IMR-90 (cell line): ENCODE measurements at regions not wholly inside any gene's neighbourhood (a gene's known extent, or its start where the extent isn't known, plus 50 kb on each side); places are given as distances from the start of the nearest gene placed in this dataset.

Experiments
- BHLHE40 ChIP-seq: fragments of 150-350 bp; IDR thresholded peaks from 2 replicates; pipeline ENCODE4 v1.6.1; 2016; ENCODE audit warnings: mild to moderate bottlenecking, low read depth, low read length
- CHD1 ChIP-seq: IDR thresholded peaks from 2 replicates; pipeline ENCODE4 v1.6.1; 2012; ENCODE audit warnings: low read depth, low read length, improper control_type of control experiment
- CTCF ChIP-seq: conservative IDR thresholded peaks from 2 replicates; pipeline ENCODE4 v1.5.1; 2012; ENCODE audit warnings: mild to moderate bottlenecking, low read depth, low read length, improper control_type of control experiment
- ELK1 ChIP-seq: fragments of 150-350 bp; IDR thresholded peaks from 2 replicates; pipeline ENCODE4 v1.6.1; 2016; ENCODE audit warnings: low read depth, mild to moderate bottlenecking, low read length, moderate library complexity, borderline replicate concordance
- FOS ChIP-seq: fragments of 150-350 bp; IDR thresholded peaks from 2 replicates; pipeline ENCODE4 v1.6.1; 2016; ENCODE audit warnings: low read depth, low read length
- MAFK ChIP-seq: IDR thresholded peaks from 2 replicates; pipeline ENCODE4 v1.6.1; 2012; ENCODE audit warnings: low read depth, low read length, improper control_type of control experiment
- POLR2A ChIP-seq: IDR thresholded peaks from 2 replicates; pipeline ENCODE4 v1.6.1; 2012; ENCODE audit warnings: mild to moderate bottlenecking, low read depth, low read length
- RFX5 ChIP-seq: IDR thresholded peaks from 2 replicates; pipeline ENCODE4 v1.8.0; 2012; ENCODE audit warnings: low read depth, mild to moderate bottlenecking, low read length, moderate library complexity
- SMC3 ChIP-seq: fragments of 150-350 bp; IDR thresholded peaks from 2 replicates; pipeline ENCODE4 v1.6.1; 2016; ENCODE audit warnings: low read depth, mild to moderate bottlenecking, antibody characterized with exemption, low read length, moderate library complexity
- USF2 ChIP-seq: fragments of 150-350 bp; IDR thresholded peaks from 2 replicates; pipeline ENCODE4 v1.6.1; 2017; ENCODE audit warnings: mild to moderate bottlenecking, antibody characterized with exemption, low read length, low read depth

- TF ChIP-seq CTCF (no peak), FOS (no peak), MAFK (no peak), RFX5 (no peak), POLR2A (no peak), BHLHE40 (no peak), SMC3 (no peak), CHD1 (no peak), ELK1 (no peak), USF2 (no peak)
These were observed 76.1 kb upstream of the PRL start for GRCh38 chr6:22372922-22373321.
